Karpas-422 (cell line): ENCODE measurements at regions not wholly inside any gene's neighbourhood (a gene's known extent, or its start where the extent isn't known, plus 50 kb on each side); places are given as distances from the start of the nearest gene placed in this dataset.
A peak's percentile ranks its signal among the peaks of the same experiment; 100 is the strongest.

Experiments
- DNase-seq: peaks from one replicate; pipeline ENCODE4 v3.0.0-alpha.2; 2015
- H2AFZ ChIP-seq: fragments of 200-600 bp; sonication (generic); 2 replicates; pipeline ENCODE4 v1.6.1; 2014; ENCODE audit warnings: antibody characterized with exemption, low read length, mixed read lengths
- H3K27ac ChIP-seq: fragments of 200-600 bp; sonication (generic); 2 replicates; pipeline ENCODE4 v1.5.1; 2014; ENCODE audit warnings: mild to moderate bottlenecking, low read length, moderate library complexity
- H3K27me3 ChIP-seq: fragments of 200-600 bp; sonication (generic); 2 replicates; pipeline ENCODE4 v1.6.1; 2014; ENCODE audit warnings: low read length, mixed read lengths
- H3K36me3 ChIP-seq: fragments of 200-600 bp; sonication (generic); 2 replicates; pipeline ENCODE4 v1.6.1; 2014; ENCODE audit warnings: low read length, mixed read lengths; ENCODE audit not compliant: insufficient read depth
- H3K4me1 ChIP-seq: fragments of 200-600 bp; sonication (generic); 2 replicates; pipeline ENCODE4 v1.6.1; 2014; ENCODE audit warnings: mild to moderate bottlenecking, low read length, mixed read lengths
- H3K4me2 ChIP-seq: fragments of 200-600 bp; sonication (generic); 2 replicates; pipeline ENCODE4 v1.6.1; 2014; ENCODE audit warnings: low read length, low read depth, mild to moderate bottlenecking; ENCODE audit not compliant: poor library complexity, severe bottlenecking
- H3K4me3 ChIP-seq: fragments of 200-600 bp; sonication (generic); 2 replicates; pipeline ENCODE4 v1.5.1; 2014; ENCODE audit warnings: mild to moderate bottlenecking, antibody characterized with exemption, low read length, mixed read lengths
- H3K79me2 ChIP-seq: fragments of 200-600 bp; sonication (generic); 2 replicates; pipeline ENCODE4 v1.6.1; 2014; ENCODE audit warnings: mild to moderate bottlenecking, low read length, mixed read lengths
- H3K9ac ChIP-seq: fragments of 200-600 bp; sonication (generic); 2 replicates; pipeline ENCODE4 v1.6.0; 2014; ENCODE audit warnings: low read length
- H3K9me2 ChIP-seq: fragments of 200-600 bp; sonication (generic), shearing (Covaris generic); replicated peaks from 2 replicates; pipeline ENCODE4 v1.6.0; 2014; ENCODE audit warnings: mild to moderate bottlenecking, low read length, moderate library complexity; ENCODE audit not compliant: insufficient read depth
- H3K9me3 ChIP-seq: fragments of 300-700, 200-600 bp; sonication (generic); 2 replicates; pipeline ENCODE4 v1.6.1; 2014; ENCODE audit warnings: low read length, mixed read lengths
- H4K20me1 ChIP-seq: fragments of 200-600 bp; sonication (generic); 2 replicates; pipeline ENCODE4 v1.6.1; 2014; ENCODE audit warnings: mild to moderate bottlenecking, antibody characterized with exemption, low read length, low read depth; ENCODE audit not compliant: insufficient read depth

GRCh38 chr10:124256151-124256550 is 162.6 kb downstream of the OAT start:
- no peak for DNase-seq
- Histone ChIP-seq H3K4me2 (no peak overlapping the region), H3K27me3 (no peaks in the 10 kb centered on the region; the same call in 1 of the 2 replicates), H3K4me3 (no peak overlapping the region), H3K27ac (no peak overlapping the region), H2AFZ (no peak overlapping the region), H3K9me3 (no peaks in the 10 kb centered on the region), H3K36me3 (no peaks in the 10 kb centered on the region), H4K20me1 (no peaks in the 10 kb centered on the region), H3K9ac (no peak overlapping the region), H3K79me2 (no peaks in the 10 kb centered on the region), H3K9me2 (no peaks in the 10 kb centered on the region), H3K4me1 (peaks cover 5% of the 10 kb centered on the region)

DNA sequence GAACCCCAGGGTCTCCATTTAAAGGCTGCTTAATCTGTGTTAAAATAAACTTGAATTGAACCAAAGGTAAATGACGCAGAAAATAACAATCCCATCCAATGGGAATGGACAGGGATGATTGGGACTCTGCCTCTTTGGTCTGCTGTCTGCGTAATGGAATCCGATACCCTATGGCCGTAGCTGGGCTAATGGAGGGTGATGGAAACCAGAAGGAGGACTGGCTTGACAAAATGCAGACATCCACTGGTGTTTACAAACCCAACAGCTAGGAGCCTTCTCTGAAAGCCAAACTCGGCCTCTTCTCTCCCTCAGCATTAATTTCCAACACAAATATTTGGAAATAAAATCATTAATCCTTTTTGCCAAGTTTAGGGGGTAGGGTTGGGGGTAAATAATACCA is 162.2 kb upstream of the CHST15 start:
- Histone ChIP-seq H3K4me1 (peaks cover 5% of the 10 kb centered on the region), H3K27me3 (no peaks in the 10 kb centered on the region; the same call in 1 of the 2 replicates), H3K36me3 (no peaks in the 10 kb centered on the region), H4K20me1 (no peaks in the 10 kb centered on the region), H3K79me2 (no peaks in the 10 kb centered on the region), H3K9ac (no peak overlapping the region), H3K9me3 (no peaks in the 10 kb centered on the region), H3K27ac (no peak overlapping the region), H2AFZ (no peak overlapping the region), H3K4me3 (no peak overlapping the region), H3K4me2 (no peak overlapping the region), H3K9me2 (no peaks in the 10 kb centered on the region)
- DNase-seq: no peak

DNA sequence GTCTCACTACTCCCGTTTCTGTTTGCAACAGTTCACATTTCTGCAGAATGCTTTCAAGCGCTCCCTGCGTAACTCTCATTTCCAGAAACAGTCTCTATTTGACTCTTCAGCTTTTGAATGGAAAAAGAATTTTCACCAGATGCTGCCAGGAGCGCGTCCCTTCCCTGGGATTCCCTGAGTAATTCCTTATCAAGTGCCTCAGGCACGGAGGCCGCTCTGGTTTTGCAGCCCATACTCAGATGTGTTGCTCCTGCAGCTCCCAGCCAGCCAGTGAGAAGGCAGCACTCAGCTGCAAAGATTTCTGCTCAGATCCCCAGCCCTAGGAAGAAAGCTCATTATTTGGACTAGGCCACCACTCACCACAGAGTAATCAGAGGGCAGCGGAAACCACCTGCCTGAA is 161.1 kb upstream of the CHST15 start:
- Histone ChIP-seq H3K9ac (no peak overlapping the region), H3K79me2 (no peaks in the 10 kb centered on the region), H3K4me3 (no peak overlapping the region), H4K20me1 (no peaks in the 10 kb centered on the region), H3K27me3 (no peaks in the 10 kb centered on the region; the same call in 1 of the 2 replicates), H3K9me3 (no peaks in the 10 kb centered on the region), H3K36me3 (no peaks in the 10 kb centered on the region), H3K4me1 (peaks cover 5% of the 10 kb centered on the region), H3K9me2 (no peaks in the 10 kb centered on the region), H2AFZ (no peak overlapping the region), H3K4me2 (no peak overlapping the region), H3K27ac (no peak overlapping the region)
- DNase-seq: no peak

- no peaks in the 10 kb centered on the region; the same call in 1 of the 2 replicates for H3K27me3 ChIP-seq
- no peak overlapping the region for H3K9ac ChIP-seq
- H3K4me3 ChIP-seq: no peak overlapping the region
- peaks cover 5% of the 10 kb centered on the region for H3K4me1 ChIP-seq
- H2AFZ ChIP-seq: no peak overlapping the region
- DNase-seq: no peak
- no peaks in the 10 kb centered on the region for H3K9me2 ChIP-seq
- H3K27ac ChIP-seq: no peak overlapping the region
- H3K36me3 ChIP-seq: no peaks in the 10 kb centered on the region
- no peak overlapping the region for H3K4me2 ChIP-seq
- no peaks in the 10 kb centered on the region for H3K9me3 ChIP-seq
- no peaks in the 10 kb centered on the region for H4K20me1 ChIP-seq
- H3K79me2 ChIP-seq: no peaks in the 10 kb centered on the region
Observed at GRCh38 chr10:124253006-124253405, 159.6 kb upstream of the CHST15 start.

DNA sequence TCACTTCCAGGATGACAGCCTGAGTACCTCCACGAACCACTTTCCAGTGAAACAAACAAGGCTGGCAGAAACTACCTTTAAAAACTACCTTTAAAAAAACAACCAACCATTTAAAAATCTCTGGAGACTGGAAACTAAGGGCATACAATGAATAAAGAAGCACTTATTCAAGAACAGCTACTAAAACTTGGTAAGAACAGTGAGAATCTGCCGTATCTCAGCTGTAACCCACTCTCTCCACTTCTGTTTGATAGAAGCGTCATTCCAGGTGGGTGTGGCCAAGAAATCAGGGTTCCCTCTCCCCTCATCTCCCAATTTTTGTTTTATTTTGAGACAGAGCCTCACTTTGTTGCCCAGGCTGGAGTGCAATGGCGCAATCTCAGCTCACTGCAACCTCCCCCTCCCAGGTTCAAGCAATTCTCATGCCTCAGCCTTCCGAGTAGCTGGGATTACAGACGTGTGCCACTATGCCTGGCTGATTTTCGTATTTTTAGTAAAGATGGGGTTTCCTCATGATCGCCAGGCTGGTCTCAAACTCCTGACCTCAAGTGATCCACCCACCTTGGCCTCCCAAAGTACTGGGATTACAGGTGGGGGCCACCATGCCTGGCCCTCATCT is 158.8 kb upstream of the CHST15 start:
- H3K27me3 ChIP-seq: no peaks in the 10 kb centered on the region; the same call in 1 of the 2 replicates
- no peaks in the 10 kb centered on the region for H3K9me3 ChIP-seq
- H3K9me2 ChIP-seq: no peaks in the 10 kb centered on the region
- no peak overlapping the region for H3K4me3 ChIP-seq
- no peaks in the 10 kb centered on the region for H4K20me1 ChIP-seq
- H3K27ac ChIP-seq: no peak overlapping the region
- H3K4me1 ChIP-seq: peaks cover 5% of the 10 kb centered on the region
- H3K9ac ChIP-seq: no peak overlapping the region
- no peak overlapping the region for H2AFZ ChIP-seq
- H3K36me3 ChIP-seq: no peaks in the 10 kb centered on the region
- H3K4me2 ChIP-seq: no peak overlapping the region
- DNase-seq: no peak
- H3K79me2 ChIP-seq: no peaks in the 10 kb centered on the region

GRCh38 chr10:124251317-124252065 is 158.1 kb upstream of the CHST15 start:
- Histone ChIP-seq H3K79me2 (no peaks in the 10 kb centered on the region), H3K9ac (no peak overlapping the region), H3K4me1 (peaks cover 5% of the 10 kb centered on the region), H3K27ac (no peak overlapping the region), H3K27me3 (no peaks in the 10 kb centered on the region; the same call in 1 of the 2 replicates), H2AFZ (no peak overlapping the region), H3K36me3 (no peaks in the 10 kb centered on the region), H4K20me1 (no peaks in the 10 kb centered on the region), H3K9me3 (no peaks in the 10 kb centered on the region), H3K4me3 (no peak overlapping the region), H3K4me2 (no peak overlapping the region), H3K9me2 (no peaks in the 10 kb centered on the region)
- no peak for DNase-seq

DNA sequence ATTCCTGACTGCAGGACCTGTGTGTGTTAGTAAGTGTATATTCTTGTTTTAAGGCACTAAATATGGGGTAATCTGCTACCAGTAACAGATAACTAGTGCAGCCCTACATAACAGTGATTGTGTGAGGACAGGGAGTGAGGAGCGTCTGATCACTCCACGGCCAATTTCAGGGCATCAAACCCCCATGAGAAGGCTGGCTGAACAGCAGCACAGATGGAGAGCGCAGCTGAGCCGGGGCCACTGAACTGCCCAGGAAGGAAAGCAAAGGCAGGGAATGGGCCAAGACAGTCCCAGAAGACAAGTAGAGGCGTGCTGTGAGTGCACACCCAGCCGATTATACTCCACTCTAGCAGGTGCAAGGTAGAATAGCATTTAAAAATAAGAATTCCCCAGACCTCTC is 157.1 kb upstream of the CHST15 start:
- no peaks in the 10 kb centered on the region for H3K9me2 ChIP-seq
- no peak overlapping the region for H2AFZ ChIP-seq
- peaks cover 5% of the 10 kb centered on the region for H3K4me1 ChIP-seq
- no peak overlapping the region for H3K4me3 ChIP-seq
- H3K79me2 ChIP-seq: no peaks in the 10 kb centered on the region
- H3K9me3 ChIP-seq: no peaks in the 10 kb centered on the region
- H3K9ac ChIP-seq: no peak overlapping the region
- H3K27ac ChIP-seq: no peak overlapping the region
- DNase-seq: no peak
- no peaks in the 10 kb centered on the region; the same call in 1 of the 2 replicates for H3K27me3 ChIP-seq
- no peaks in the 10 kb centered on the region for H3K36me3 ChIP-seq
- no peaks in the 10 kb centered on the region for H4K20me1 ChIP-seq
- H3K4me2 ChIP-seq: no peak overlapping the region

GRCh38 chr10:124249812-124250432 is 156.5 kb upstream of the CHST15 start:
- no peaks in the 10 kb centered on the region for H3K9me3 ChIP-seq
- no peak overlapping the region for H3K9ac ChIP-seq
- H3K4me3 ChIP-seq: no peak overlapping the region
- DNase-seq: peak; percentile 80
- H3K79me2 ChIP-seq: no peaks in the 10 kb centered on the region
- peaks cover 5% of the 10 kb centered on the region for H3K4me1 ChIP-seq
- no peak overlapping the region for H2AFZ ChIP-seq
- H3K27me3 ChIP-seq: no peaks in the 10 kb centered on the region; the same call in 1 of the 2 replicates
- H3K27ac ChIP-seq: no peak overlapping the region
- no peaks in the 10 kb centered on the region for H3K36me3 ChIP-seq
- H3K4me2 ChIP-seq: no peak overlapping the region
- H4K20me1 ChIP-seq: no peaks in the 10 kb centered on the region
- no peaks in the 10 kb centered on the region for H3K9me2 ChIP-seq
